Stimulated activated naive B cell treated with anti-CD40 and anti-IgM and Interleukin-4, amounts not matched to agents 10 μg/mL and 1 μg/mL and 100 μg/mL, for 72 hours (primary cell): ENCODE measurements at regions not wholly inside any gene's neighbourhood (a gene's known extent, or its start where the extent isn't known, plus 50 kb on each side); places are given as distances from the start of the nearest gene placed in this dataset.
"Not testable (repeated sequence)": the region's sequence is repeated elsewhere in the genome, so short reads cannot be mapped to it uniquely, and the experiment has no call there.

Experiments used
- ATAC-seq, 2 donors: fragments of 150-1000 bp; cut with Tn5 transposase; replicated peaks; 2 replicates each; pipeline ENCODE4 v1.10.0; 2021; ENCODE audit warnings: moderate library complexity in 1 of 2
- DNase-seq: peaks from one replicate; pipeline ENCODE4 v3.0.0; 2021
- H3K27ac Mint-ChIP-seq: one replicate; pipeline ENCODE4 v1.8.0; 2022; ENCODE audit warnings: mild to moderate bottlenecking, mixed read lengths
- H3K27me3 Mint-ChIP-seq, 2 donors: one replicate each; pipeline ENCODE4 v1.8.0; 2022; ENCODE audit warnings: mixed read lengths in 2 of 2
- H3K36me3 Mint-ChIP-seq, 2 donors: one replicate each; pipeline ENCODE4 v1.8.0; 2022; ENCODE audit warnings: mixed read lengths in 2 of 2, mild to moderate bottlenecking in 1 of 2
- H3K4me1 Mint-ChIP-seq, 2 donors: one replicate each; pipeline ENCODE4 v1.8.0; 2022; ENCODE audit warnings: mixed read lengths in 2 of 2, mild to moderate bottlenecking in 1 of 2
- H3K4me3 Mint-ChIP-seq, 2 donors: one replicate each; pipeline ENCODE4 v1.8.0; 2022; ENCODE audit warnings: mild to moderate bottlenecking in 2 of 2, mixed read lengths in 2 of 2, moderate library complexity in 1 of 2
- H3K9me3 Mint-ChIP-seq, 2 donors: one replicate each; pipeline ENCODE4 v1.8.0; 2022; ENCODE audit warnings: mixed read lengths in 2 of 2, mild to moderate bottlenecking in 1 of 2

GRCh38 chr13:26853323-26853722 is 92.7 kb upstream of the GPR12 start:
- no peak overlapping the region for H3K4me3 Mint-ChIP-seq
- H3K27ac Mint-ChIP-seq = no peak overlapping the region
- peaks cover 4 to 6% of the 10 kb centered on the region in 2 donors for H3K9me3 Mint-ChIP-seq
- no peaks in the 10 kb centered on the region for H3K4me1 Mint-ChIP-seq
- peaks cover 0 to 3% of the 10 kb centered on the region in 2 donors for H3K36me3 Mint-ChIP-seq
- H3K27me3 Mint-ChIP-seq = peaks cover 24 to 60% of the 10 kb centered on the region in 2 donors
- no peak for DNase-seq
- no peak for ATAC-seq

- DNase-seq (no peak), ATAC-seq (no peak)
- H3K36me3 Mint-ChIP-seq = peaks cover 0 to 3% of the 10 kb centered on the region in 2 donors
- peaks cover 11 to 44% of the 10 kb centered on the region in 2 donors for H3K27me3 Mint-ChIP-seq
- peaks cover 4 to 6% of the 10 kb centered on the region in 2 donors for H3K9me3 Mint-ChIP-seq
- no peaks in the 10 kb centered on the region for H3K4me1 Mint-ChIP-seq
- no peak overlapping the region for H3K27ac Mint-ChIP-seq
- H3K4me3 Mint-ChIP-seq = no peak overlapping the region
Measured at GRCh38 chr13:26847281-26847680, 86.7 kb upstream of the GPR12 start.

- not testable (repeated sequence) for DNase-seq, H3K9me3 Mint-ChIP-seq
- H3K27me3 Mint-ChIP-seq = peaks cover 0 to 37% of the 10 kb centered on the region in 2 donors
Measured at GRCh38 chr13:26845063-26845462, 84.5 kb upstream of the GPR12 start.

GRCh38 chr13:26839682-26840081 is 79.1 kb upstream of the GPR12 start:
- H3K4me1 Mint-ChIP-seq = no peaks in the 10 kb centered on the region
- ATAC-seq (no peak), DNase-seq (no peak)
- H3K27me3 Mint-ChIP-seq = peaks cover 21 to 43% of the 10 kb centered on the region in 2 donors
- no peaks in the 10 kb centered on the region for H3K9me3 Mint-ChIP-seq
- no peak overlapping the region for H3K4me3 Mint-ChIP-seq
- H3K27ac Mint-ChIP-seq = no peak overlapping the region
- H3K36me3 Mint-ChIP-seq = no peaks in the 10 kb centered on the region

More at GRCh38 chr13:26845063-26845462, 84.5 kb upstream of the GPR12 start:
- H3K4me3 Mint-ChIP-seq, H3K36me3 Mint-ChIP-seq, H3K4me1 Mint-ChIP-seq, ATAC-seq, H3K27ac Mint-ChIP-seq: not testable (repeated sequence)

GRCh38 chr13:26838821-26839220 is 78.2 kb upstream of the GPR12 start:
- Mint-ChIP-seq H3K4me1 (no peaks in the 10 kb centered on the region), H3K27me3 (peaks cover 21 to 41% of the 10 kb centered on the region in 2 donors), H3K9me3 (no peaks in the 10 kb centered on the region)

GRCh38 chr13:26837997-26838396 is 77.4 kb upstream of the GPR12 start:
- no peaks in the 10 kb centered on the region for H3K4me1 Mint-ChIP-seq
- no peak for DNase-seq
- H3K36me3 Mint-ChIP-seq = no peaks in the 10 kb centered on the region
- ATAC-seq = no peak
- H3K27ac Mint-ChIP-seq = no peak overlapping the region
- no peaks in the 10 kb centered on the region for H3K9me3 Mint-ChIP-seq
- H3K4me3 Mint-ChIP-seq = no peak overlapping the region
- H3K27me3 Mint-ChIP-seq = peaks cover 25 to 48% of the 10 kb centered on the region in 2 donors

More at GRCh38 chr13:26838821-26839220, 78.2 kb upstream of the GPR12 start:
- no peak for DNase-seq
- no peak overlapping the region for H3K27ac Mint-ChIP-seq
- no peaks in the 10 kb centered on the region for H3K36me3 Mint-ChIP-seq
- H3K4me3 Mint-ChIP-seq = no peak overlapping the region
- ATAC-seq = no peak

GRCh38 chr13:26837102-26837501 is 76.5 kb upstream of the GPR12 start:
- Mint-ChIP-seq H3K4me1 (no peaks in the 10 kb centered on the region), H3K36me3 (no peaks in the 10 kb centered on the region), H3K9me3 (no peaks in the 10 kb centered on the region), H3K4me3 (no peak overlapping the region), H3K27ac (no peak overlapping the region), H3K27me3 (peaks cover 26 to 48% of the 10 kb centered on the region in 2 donors)
- DNase-seq (no peak), ATAC-seq (no peak)

- Mint-ChIP-seq H3K4me3 (no peak overlapping the region), H3K27me3 (peaks cover 29 to 47% of the 10 kb centered on the region in 2 donors), H3K9me3 (no peaks in the 10 kb centered on the region), H3K36me3 (no peaks in the 10 kb centered on the region), H3K4me1 (no peaks in the 10 kb centered on the region), H3K27ac (no peak overlapping the region)
- no peak for DNase-seq
- no peak for ATAC-seq
Measured at GRCh38 chr13:26836626-26837025, 76.0 kb upstream of the GPR12 start.

- Mint-ChIP-seq H3K4me1 (no peaks in the 10 kb centered on the region), H3K9me3 (no peaks in the 10 kb centered on the region), H3K36me3 (no peaks in the 10 kb centered on the region), H3K27me3 (peaks cover 31 to 47% of the 10 kb centered on the region in 2 donors), H3K4me3 (no peak overlapping the region), H3K27ac (no peak overlapping the region)
- no peak for DNase-seq
- ATAC-seq = no peak
Measured at GRCh38 chr13:26834646-26835045, 74.1 kb upstream of the GPR12 start.

- Mint-ChIP-seq H3K4me3 (no peak overlapping the region), H3K27me3 (peaks cover 28 to 29% of the 10 kb centered on the region in 2 donors), H3K36me3 (no peaks in the 10 kb centered on the region), H3K4me1 (no peaks in the 10 kb centered on the region), H3K9me3 (no peaks in the 10 kb centered on the region), H3K27ac (no peak overlapping the region)
- ATAC-seq (no peak), DNase-seq (no peak)
Measured at GRCh38 chr13:26831336-26831908, 70.8 kb upstream of the GPR12 start.

- Mint-ChIP-seq H3K4me1 (no peaks in the 10 kb centered on the region), H3K9me3 (no peaks in the 10 kb centered on the region), H3K27ac (no peak overlapping the region), H3K36me3 (no peaks in the 10 kb centered on the region), H3K4me3 (no peak overlapping the region), H3K27me3 (peaks cover 17 to 20% of the 10 kb centered on the region in 2 donors)
- DNase-seq (no peak), ATAC-seq (no peak)
Measured at GRCh38 chr13:26829716-26830115, 69.1 kb upstream of the GPR12 start.

- no peak for DNase-seq
- H3K4me1 Mint-ChIP-seq = no peaks in the 10 kb centered on the region
- H3K27ac Mint-ChIP-seq = no peak overlapping the region
- no peak for ATAC-seq
- H3K9me3 Mint-ChIP-seq = no peaks in the 10 kb centered on the region
- H3K4me3 Mint-ChIP-seq = no peak overlapping the region
- H3K36me3 Mint-ChIP-seq = no peaks in the 10 kb centered on the region
- H3K27me3 Mint-ChIP-seq = peaks cover 0 to 13% of the 10 kb centered on the region in 2 donors
Measured at GRCh38 chr13:26824581-26824980, 64.0 kb upstream of the GPR12 start.

GRCh38 chr13:26822146-26822545 is 61.6 kb upstream of the GPR12 start:
- Mint-ChIP-seq H3K9me3 (no peaks in the 10 kb centered on the region), H3K4me1 (no peaks in the 10 kb centered on the region), H3K4me3 (no peak overlapping the region), H3K36me3 (no peaks in the 10 kb centered on the region), H3K27me3 (peaks cover 0 to 6% of the 10 kb centered on the region in 2 donors), H3K27ac (peak overlapping the region; percentile 25)
- peak in 1 of 2 donors; percentile 21 for ATAC-seq
- DNase-seq = no peak

- Mint-ChIP-seq H3K36me3 (no peaks in the 10 kb centered on the region), H3K27ac (no peak overlapping the region), H3K27me3 (peaks cover 0 to 6% of the 10 kb centered on the region in 2 donors), H3K4me1 (no peaks in the 10 kb centered on the region), H3K9me3 (no peaks in the 10 kb centered on the region), H3K4me3 (no peak overlapping the region)
- DNase-seq (no peak), ATAC-seq (no peak)
Measured at GRCh38 chr13:26821672-26822071, 61.1 kb upstream of the GPR12 start.

GRCh38 chr13:26820871-26821270 is 60.3 kb upstream of the GPR12 start:
- peaks cover 3 to 8% of the 10 kb centered on the region in 2 donors for H3K27me3 Mint-ChIP-seq
- H3K36me3 Mint-ChIP-seq = no peaks in the 10 kb centered on the region
- no peak for DNase-seq
- no peak overlapping the region for H3K27ac Mint-ChIP-seq
- H3K4me1 Mint-ChIP-seq = no peaks in the 10 kb centered on the region
- H3K4me3 Mint-ChIP-seq = no peak overlapping the region
- no peak for ATAC-seq
- no peaks in the 10 kb centered on the region for H3K9me3 Mint-ChIP-seq
